ENCODE measurements at regions not wholly inside any gene's neighbourhood (a gene's known extent, or its start where the extent isn't known, plus 50 kb on each side); places are given as distances from the start of the nearest gene placed in this dataset.

GRCh38 chr19:5211217-5211822, 129.3 kb downstream of the PTPRS start:
- TF ChIP-seq POLR2AphosphoS5 (IDR thresholded peaks at IDR 0.05): no peak
- no peak for TF ChIP-seq CTCF (IDR thresholded peaks at IDR 0.05)
- no peak for TF ChIP-seq POLR2A (IDR thresholded peaks at IDR 0.05)
